ENCODE measurements at regions not wholly inside any gene's neighbourhood (a gene's known extent, or its start where the extent isn't known, plus 50 kb on each side); places are given as distances from the start of the nearest gene placed in this dataset.
A peak's percentile ranks its signal among the peaks of the same experiment; 100 is the strongest.

GRCh38 chr18:21177822-21178221, 64.2 kb upstream of the GREB1L start:
- peaks cover 3% of the 10 kb centered on the region for H3K27me3 Mint-ChIP-seq (ENCODE audit: low read depth)
- TF ChIP-seq, protein P1, sequence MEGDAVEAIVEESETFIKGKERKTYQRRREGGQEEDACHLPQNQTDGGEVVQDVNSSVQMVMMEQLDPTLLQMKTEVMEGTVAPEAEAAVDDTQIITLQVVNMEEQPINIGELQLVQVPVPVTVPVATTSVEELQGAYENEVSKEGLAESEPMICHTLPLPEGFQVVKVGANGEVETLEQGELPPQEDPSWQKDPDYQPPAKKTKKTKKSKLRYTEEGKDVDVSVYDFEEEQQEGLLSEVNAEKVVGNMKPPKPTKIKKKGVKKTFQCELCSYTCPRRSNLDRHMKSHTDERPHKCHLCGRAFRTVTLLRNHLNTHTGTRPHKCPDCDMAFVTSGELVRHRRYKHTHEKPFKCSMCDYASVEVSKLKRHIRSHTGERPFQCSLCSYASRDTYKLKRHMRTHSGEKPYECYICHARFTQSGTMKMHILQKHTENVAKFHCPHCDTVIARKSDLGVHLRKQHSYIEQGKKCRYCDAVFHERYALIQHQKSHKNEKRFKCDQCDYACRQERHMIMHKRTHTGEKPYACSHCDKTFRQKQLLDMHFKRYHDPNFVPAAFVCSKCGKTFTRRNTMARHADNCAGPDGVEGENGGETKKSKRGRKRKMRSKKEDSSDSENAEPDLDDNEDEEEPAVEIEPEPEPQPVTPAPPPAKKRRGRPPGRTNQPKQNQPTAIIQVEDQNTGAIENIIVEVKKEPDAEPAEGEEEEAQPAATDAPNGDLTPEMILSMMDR (IDR thresholded peaks at IDR 0.05; ENCODE audit: unreplicated experiment): no peak
- DNase-seq (ENCODE audit: low spot score in 2 of 2, unreplicated experiment in 2 of 2): no peak
- no peak overlapping the region for H3K4me3 Mint-ChIP-seq
- no peaks in the 10 kb centered on the region for H3K36me3 Mint-ChIP-seq
- H3K27ac Mint-ChIP-seq: no peak overlapping the region
- no peaks in the 10 kb centered on the region for H3K4me1 Mint-ChIP-seq
- no peaks in the 10 kb centered on the region for H3K9me3 Mint-ChIP-seq

DNA sequence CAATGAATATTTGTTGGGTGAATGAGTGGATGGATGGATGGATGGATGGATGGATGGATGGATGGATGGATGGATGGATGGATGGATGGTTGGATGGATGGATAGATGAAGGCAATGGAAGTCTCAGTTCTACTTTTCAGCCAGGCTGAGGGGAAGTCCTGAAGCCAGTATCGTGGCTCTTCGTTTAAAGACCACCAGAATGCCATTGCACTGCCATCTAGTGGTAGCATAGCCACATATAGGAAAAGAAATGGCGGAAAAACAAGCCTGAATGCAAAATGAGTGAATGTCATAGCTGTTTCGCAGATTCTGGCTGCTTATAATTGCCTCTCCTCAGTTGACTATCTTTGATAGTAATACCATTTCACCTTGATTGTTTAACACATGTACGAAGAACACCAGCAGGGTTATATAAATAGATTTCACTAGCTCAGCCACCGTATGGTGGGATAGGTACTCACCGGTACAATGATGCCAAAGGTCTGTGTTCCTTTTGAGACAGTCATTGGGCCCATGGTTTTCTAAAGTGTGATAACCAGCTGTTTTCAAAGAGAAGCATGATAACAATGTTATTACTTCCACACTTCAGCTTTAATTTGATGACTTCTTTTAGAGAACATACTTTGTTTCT, 62.3 kb upstream of the GREB1L start:
- Mint-ChIP-seq H3K36me3 (no peaks in the 10 kb centered on the region), H3K4me3 (no peak overlapping the region), H3K27me3 (ENCODE audit: low read depth) (peaks cover 3% of the 10 kb centered on the region), H3K4me1 (no peaks in the 10 kb centered on the region), H3K9me3 (no peaks in the 10 kb centered on the region), H3K27ac (no peak overlapping the region)
- DNase-seq (ENCODE audit: low spot score in 2 of 2, unreplicated experiment in 2 of 2): peak in 1 of 2 experiments; percentile 44
- TF ChIP-seq, protein P1 (IDR thresholded peaks at IDR 0.05; ENCODE audit: unreplicated experiment): peak; percentile 62

GRCh38 chr18:21180588-21180987, 61.4 kb upstream of the GREB1L start:
- H3K4me1 Mint-ChIP-seq: no peaks in the 10 kb centered on the region
- no peaks in the 10 kb centered on the region for H3K36me3 Mint-ChIP-seq
- H3K27me3 Mint-ChIP-seq (ENCODE audit: low read depth): peaks cover 3% of the 10 kb centered on the region
- H3K27ac Mint-ChIP-seq: no peak overlapping the region
- TF ChIP-seq, protein P1 (IDR thresholded peaks at IDR 0.05; ENCODE audit: unreplicated experiment): no peak
- no peak overlapping the region for H3K4me3 Mint-ChIP-seq
- no peaks in the 10 kb centered on the region for H3K9me3 Mint-ChIP-seq
- DNase-seq (ENCODE audit: low spot score in 2 of 2, unreplicated experiment in 2 of 2): no peak

GRCh38 chr18:21181766-21182165, 60.3 kb upstream of the GREB1L start:
- DNase-seq (ENCODE audit: low spot score in 2 of 2, unreplicated experiment in 2 of 2): no peak
- Mint-ChIP-seq H3K27me3 (ENCODE audit: low read depth) (peaks cover 3% of the 10 kb centered on the region), H3K27ac (no peak overlapping the region), H3K36me3 (no peaks in the 10 kb centered on the region), H3K9me3 (no peaks in the 10 kb centered on the region), H3K4me1 (no peaks in the 10 kb centered on the region), H3K4me3 (no peak overlapping the region)
- TF ChIP-seq, protein P1 (IDR thresholded peaks at IDR 0.05; ENCODE audit: unreplicated experiment): no peak

- TF ChIP-seq, protein P1 (IDR thresholded peaks at IDR 0.05; ENCODE audit: unreplicated experiment): no peak
- no peak overlapping the region for H3K4me3 Mint-ChIP-seq
- no peak for DNase-seq (ENCODE audit: low spot score in 2 of 2, unreplicated experiment in 2 of 2)
- H3K4me1 Mint-ChIP-seq: no peaks in the 10 kb centered on the region
- no peaks in the 10 kb centered on the region for H3K9me3 Mint-ChIP-seq
- H3K27me3 Mint-ChIP-seq (ENCODE audit: low read depth): no peaks in the 10 kb centered on the region
- no peaks in the 10 kb centered on the region for H3K36me3 Mint-ChIP-seq
- H3K27ac Mint-ChIP-seq: no peak overlapping the region
Observed at GRCh38 chr18:21183670-21184069, 58.4 kb upstream of the GREB1L start.
